GM18520 (cell line): ENCODE measurements at regions not wholly inside any gene's neighbourhood (a gene's known extent, or its start where the extent isn't known, plus 50 kb on each side); places are given as distances from the start of the nearest gene placed in this dataset.
"Not testable (repeated sequence)": the region's sequence is repeated elsewhere in the genome, so short reads cannot be mapped to it uniquely, and the experiment has no call there.

Experiments
- ATAC-seq: cut with Tn5 transposase; IDR thresholded peaks from one replicate; pipeline ENCODE4 v1.9.1; 2021; ENCODE audit not compliant: unreplicated experiment

DNA sequence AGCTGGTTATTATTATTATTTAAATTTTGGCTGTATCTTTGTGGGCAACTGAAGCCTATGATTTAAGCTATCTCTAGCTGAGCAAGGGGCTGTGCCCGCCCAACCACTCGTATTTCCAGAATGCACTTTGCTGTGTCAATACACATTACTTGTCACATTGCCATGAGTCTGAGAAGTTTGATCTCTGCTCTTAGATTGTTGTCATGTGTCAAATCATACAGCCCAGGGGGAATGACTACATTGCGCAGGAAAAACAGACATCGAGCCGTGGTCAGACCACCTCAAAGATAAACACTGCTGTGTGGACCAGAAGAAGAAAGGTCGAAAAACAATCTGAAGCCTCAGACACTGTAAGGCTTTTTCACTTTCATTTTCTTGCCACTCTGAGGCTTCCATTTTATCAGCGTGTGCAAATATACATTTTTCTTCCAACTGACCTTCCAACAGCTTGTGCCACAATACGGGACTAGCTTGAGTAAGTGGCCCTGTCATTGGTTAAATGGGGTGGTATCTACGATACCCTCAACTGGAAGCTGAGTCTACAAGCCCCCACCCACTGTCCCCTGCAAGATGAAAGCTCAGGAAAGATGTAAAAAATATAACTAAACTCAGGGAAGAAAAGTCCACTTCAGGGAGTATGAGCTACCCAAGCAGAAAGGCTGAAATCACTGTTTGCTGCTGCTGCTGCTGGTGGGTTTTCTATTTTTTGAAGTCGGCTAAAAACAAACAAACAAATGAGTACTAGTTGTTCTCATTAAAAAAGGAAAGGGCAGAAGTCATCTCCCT is 603.0 kb downstream of the BNC2 start:
- no peak for ATAC-seq

DNA sequence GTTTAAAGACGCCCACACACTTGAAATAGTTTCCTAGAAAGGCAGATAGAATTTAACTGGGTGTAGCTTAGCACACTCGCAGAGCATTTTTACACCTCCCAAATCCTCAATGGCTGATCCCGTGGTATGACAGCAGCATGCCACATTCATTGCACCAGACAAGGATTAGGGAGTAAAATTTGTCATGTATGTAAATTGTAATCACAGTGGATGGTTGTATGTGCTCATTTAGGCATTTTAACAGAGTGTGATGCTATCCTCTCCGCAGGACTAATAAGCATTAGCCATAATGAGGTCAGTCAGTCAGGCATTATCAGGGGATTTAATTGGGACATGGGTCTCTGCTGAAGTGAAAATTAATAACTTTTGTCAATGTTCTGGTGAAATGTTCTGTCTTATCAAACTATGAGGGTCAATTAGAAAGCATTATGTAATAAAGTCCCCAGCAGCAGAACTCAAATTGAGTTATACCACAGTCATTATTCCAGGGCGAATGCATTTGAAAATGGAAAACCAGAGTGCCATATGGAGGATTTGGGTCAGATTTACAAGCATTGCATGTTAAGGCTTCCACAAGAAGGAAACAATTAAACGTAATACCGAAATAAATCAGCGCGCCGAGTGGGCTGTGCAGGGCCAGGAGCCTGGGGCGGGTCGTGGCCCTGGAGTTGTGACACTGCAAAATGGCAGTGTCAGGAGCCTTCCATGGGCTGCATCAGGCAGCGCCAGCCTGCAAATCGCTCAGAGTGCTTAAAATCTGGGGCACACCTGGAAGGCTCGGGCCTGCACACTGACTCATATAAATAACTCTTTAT is 602.2 kb downstream of the BNC2 start:
- ATAC-seq, result no peak

DNA sequence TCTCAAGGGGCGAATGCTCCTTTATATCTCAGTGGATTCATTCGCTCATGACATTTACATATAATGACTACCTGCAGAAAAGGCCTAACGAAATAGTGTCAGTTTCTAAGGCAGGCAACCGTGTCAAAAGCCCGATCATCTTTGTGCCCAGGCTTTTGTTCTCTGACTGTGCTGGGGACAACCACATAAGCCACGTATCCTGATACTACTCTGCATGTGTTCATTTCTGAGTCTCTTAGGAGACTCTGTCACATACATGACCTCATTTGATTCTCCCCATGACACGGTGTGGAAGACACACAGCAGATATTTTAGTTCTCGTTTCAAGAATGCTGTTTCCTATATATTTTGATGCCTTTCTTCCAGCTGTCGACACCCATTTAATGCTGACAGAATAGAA is 598.5 kb downstream of the BNC2 start:
- no peak for ATAC-seq

DNA sequence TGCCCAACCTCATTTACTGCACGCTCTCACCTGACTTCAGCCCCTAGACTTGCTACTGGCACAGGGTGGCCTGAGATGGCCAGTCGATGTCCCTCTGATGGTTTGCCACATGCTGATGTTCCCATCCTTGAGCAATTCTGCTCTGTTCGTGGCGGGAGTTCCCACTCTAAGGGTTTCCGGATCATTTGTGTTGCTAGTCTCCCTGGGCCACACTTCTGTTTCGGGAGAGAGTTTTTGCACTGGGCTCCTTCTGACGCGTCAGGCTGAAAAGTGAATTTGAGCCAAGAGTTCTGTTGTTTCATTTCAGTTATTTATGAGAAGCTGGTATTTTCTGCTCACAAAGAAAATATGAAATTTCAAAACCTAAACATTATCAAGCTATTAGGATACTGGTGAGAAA is 597.7 kb downstream of the BNC2 start:
- no peak for ATAC-seq

DNA sequence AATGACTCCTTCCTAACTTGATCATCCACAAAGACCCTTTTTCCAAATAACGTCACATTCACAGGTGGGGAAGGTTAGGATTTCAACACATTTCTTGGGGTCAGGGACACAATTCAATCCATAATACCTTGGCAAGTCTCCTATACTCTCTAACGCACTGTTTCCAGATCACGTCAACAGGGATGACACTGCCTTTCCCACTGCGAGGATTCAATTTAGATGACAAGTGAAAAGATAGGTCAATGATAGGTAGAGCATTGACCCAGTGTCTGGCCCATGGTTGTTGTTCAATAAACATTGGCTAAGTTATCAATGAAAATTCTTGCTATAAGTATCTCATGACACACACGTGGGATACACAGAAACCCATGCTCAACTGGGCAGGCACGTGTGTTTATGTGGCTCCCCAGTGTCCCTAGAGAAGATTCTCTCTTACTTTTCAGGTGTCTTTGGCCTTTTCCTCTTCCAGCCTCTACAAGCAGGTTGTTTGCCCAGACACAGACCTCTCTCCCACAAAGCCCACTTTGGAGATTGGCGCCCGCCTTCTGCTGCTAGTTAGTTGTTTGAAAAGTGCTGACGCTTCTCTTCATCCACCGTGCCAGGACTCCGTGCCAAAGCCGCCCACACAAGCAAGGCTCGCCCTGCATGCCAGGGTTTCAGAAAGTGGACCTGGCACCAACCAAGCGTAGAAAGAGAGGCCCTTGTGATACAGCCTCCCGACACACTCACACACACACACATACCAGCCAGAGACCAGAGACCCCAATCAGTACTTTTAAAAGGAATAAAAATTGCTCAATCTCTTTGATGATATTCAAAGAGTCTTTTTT is 594.5 kb downstream of the BNC2 start:
- ATAC-seq, result no peak

DNA sequence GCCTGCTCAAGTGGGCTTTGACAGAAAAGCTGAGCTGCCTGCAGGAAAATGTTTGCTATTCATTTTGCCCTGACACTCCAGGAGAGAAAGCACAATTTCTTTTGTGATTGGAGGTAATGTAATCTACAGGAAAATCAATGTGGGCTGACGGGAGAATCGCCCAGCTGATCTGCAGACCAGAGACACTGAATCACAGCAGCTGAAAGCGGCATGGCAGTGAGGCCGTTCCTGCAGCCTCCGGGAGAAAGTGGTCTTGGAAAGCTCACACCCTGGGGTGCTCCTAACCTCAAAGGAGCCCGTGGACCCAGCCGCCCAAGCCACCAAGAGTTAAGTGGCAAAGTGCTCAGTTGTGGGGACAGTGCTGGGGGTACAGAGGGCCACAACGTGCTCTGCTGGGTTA is 593.6 kb downstream of the BNC2 start:
- ATAC-seq, result no peak

DNA sequence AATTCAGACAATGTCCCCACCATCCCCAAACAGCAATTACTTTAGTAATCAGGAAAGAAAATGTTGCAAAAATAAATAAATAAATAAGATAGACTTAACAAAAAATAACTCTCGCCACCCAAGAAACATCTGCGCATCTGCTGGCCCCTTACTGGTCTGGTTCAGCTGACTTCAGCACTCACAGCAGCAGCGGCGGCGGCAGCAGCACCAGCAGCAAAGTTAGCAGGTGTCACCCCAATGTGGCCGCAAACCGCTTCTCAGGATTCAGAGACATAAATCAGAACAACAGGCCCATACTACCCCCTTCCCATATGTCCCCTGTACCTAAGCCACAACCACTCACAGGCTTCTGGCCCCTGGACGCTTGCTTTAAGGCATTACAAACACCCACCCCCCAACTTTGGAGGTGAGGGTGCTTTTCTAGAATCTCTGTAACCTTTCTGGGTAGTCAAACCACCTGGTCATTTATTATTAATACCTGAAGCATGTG is 593.0 kb downstream of the BNC2 start:
- ATAC-seq, result no peak

DNA sequence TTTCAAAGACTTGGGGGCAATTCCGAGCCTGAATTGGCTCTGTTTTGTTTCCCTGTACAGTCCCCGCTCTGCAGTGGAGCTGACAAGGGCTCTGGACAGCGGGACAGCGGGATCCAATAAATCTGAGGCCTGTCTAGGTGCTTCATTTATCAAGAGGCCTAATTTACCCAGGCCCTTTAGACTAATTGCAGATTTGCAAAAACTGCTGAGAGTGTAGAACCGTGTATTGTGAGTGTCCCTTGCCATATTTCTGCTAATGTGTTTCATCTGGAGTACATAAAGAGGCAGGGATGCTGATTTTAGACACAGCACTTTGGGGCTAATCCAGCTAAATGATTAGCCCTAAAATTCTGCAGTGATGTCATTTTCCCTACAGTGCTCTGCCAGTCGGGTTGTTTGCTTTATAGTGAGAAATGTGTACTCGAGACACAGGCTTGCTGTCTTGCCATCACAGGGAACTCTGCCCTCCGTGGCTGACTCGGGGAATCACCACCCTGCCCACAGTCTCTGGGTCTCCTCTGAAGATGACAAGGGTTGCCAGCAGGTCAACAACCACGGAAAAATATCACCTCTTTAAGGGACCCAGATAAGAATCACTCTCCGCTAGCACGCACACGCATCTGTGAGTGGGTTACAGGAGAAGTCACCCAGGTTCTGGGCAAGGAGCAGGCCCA is 592.0 kb downstream of the BNC2 start:
- ATAC-seq, result no peak

DNA sequence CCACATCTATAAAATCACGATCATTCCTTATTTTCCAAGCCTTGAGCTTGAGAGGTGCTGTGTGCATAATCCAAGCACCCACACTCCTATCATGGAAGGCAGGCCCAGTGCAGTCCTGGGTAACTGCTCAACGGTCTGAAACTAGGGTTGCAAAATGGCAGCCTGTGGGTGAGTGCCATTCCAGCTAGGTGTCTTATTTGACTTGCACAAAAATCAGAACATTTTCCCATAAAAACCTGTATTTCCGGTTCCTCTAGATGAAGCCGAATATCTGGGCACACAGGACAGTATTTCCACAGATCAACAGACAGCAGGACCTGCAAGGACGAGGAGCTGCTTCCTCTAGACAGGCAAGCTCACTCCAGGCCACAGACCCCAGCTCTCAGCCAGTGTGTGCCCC is 588.8 kb downstream of the BNC2 start:
- no peak for ATAC-seq

DNA sequence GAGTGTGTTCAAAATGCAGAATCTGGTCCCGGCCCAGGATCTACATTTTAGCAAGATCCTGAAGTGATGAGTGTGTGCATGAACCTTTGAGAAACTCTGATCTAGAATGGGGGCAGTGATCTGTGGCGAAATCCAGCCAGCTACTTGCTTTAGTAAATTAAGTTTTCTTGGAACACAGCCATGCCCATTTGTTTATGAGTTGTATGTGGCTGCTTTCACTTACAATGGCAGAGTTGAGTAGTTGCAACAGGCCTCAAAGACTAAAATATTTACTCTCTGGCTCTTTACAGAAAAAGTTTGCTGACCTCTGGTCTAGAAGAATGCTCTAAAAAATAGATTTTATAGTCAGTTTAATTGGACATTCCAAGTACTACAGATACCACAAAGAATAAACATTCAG is 588.3 kb downstream of the BNC2 start:
- no peak for ATAC-seq

DNA sequence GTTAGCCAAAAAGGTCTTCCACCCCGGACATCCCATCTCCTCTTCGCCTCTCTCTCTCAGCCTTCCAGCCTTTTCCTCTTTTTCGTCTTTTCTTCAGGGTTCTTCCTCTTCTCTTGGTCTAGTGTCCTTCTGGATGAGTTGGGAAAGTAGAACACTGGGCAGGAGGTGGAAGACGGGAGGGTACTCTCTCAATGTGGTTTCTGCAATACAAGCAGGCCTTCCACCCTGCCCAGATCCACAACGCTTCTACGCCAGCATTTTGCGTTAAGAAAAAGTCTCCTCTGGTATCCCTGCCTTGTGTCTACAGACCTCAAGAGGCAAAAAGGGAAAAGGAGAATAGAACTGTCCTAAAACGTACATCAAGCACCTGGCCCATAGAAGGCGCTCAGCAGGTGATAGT is 587.8 kb downstream of the BNC2 start:
- ATAC-seq, result no peak

DNA sequence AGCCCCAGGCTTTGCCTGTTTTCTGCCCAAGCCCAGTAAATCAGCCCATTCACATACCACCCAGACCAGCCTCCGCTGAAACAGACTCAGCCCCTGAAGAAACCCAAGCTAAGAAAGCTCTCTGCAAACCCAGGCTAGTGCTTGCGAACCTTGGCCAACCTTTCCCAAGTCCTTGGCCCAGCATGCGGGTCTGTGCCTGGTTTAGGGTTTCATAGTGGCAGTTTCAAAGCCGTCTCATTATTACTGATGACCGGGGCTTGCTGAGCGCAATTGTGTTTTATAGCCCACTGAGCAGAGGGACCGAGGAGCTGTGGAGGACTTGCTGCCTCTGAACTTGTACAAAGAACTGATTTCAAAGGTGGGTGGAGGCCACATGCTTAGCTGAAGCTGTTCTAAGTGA is 584.3 kb downstream of the BNC2 start:
- no peak for ATAC-seq

DNA sequence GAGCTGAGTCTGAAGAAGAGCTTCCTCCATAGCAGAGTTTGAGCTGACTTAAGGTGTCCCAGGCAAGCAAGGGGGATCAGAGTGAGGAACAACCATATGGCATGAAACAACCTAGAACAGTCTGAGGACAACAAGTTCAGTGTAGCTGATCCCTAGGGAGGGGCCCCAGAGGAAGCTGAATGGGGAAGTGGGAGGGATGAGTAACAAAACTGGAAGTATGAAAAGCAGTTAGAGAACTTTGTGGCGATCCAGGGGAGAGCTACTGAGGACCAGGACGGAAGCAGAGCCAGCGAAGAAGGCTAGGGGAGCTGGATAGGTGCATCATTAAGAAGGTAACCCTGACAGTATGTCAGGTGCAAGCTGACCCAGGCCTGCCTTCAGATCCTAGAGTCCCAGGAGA is 580.8 kb downstream of the BNC2 start:
- no peak for ATAC-seq

DNA sequence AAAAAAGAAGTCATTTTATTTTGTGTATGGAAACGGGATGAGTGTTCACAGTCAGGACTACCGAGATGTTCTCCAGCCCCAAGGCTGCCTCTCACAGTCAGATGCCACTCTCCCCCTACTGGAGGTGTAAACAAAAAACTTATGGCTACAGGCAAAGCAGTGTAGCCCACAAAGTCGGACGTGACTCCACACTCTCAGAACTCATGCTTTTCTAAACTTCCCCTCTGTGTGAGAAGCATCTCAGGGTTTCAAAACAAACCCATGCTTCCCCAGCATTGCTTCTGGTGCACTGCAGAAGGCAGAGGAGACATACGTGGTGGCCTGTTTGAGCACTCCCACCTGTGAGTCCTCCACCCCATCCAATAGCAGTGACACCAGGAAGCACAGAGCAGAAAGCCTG is 580.3 kb downstream of the BNC2 start:
- ATAC-seq, result no peak

DNA sequence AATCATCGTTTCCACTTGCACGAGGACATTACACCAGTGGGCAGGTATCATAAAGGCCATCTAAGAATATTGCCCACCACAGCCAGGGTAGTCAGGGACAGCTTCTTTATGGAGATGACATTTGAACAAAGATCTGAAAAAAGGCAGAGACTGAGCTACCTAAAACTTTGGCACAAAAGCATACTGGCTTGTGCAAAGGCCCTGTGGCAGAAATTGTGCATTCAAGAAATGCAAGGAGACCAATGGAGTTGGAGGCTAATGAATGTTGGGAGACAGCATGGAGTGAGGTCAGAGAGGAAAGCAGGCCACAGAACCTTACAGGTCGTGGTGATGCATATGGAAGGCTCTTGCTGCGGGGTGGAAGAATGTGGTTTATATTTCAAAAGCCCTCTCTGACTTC is 578.5 kb downstream of the BNC2 start:
- ATAC-seq, result no peak

DNA sequence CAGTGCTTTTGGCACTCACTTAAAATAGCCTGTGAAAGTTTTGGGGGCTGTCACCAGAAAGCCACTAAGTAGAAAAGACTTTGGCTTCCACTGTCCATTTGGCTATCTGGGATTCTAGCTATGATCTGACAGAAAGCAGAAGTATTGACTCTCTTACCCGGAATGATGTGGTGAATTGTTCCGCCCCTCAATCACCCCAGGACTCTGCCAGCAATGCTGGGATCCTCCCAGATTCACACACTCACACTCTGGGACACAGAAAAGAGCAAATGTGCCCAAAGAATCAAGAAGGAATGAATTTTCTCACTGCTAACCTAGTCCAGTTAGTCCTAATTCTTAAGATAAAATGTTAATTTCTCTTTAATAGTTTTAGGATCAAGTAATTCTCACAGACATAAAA is 576.9 kb downstream of the BNC2 start:
- no peak for ATAC-seq

DNA sequence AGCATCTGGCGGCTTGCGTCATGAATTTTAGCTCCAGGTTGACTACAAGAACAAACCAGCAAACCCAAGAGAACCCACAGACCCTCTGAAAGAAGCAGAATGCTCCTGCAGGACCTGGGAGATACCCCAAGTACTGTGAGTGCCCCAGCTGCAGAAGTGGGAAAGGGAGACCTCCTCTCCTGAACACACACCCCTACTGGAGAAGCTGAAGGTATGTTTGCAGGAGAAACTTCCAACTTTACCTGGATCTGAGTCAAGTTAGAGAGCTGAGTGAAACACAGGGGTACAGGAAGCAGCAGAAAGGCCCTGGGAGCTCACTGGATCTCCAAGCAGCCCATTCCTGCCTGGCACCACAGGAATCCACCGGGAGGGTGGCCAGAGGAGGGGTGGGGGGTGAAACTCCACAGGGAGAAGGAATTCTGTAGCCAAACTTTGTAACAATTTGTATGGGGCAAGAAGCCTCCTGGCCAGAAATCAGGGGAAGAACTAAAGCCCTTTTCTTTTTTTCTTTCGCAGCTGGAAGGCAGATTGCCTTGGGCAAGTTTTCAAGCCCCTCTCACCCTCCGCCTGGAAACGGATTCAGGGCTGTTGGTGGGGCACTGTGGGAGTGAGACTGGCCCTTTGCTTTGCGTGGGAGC is 576.2 kb downstream of the BNC2 start:
- no peak for ATAC-seq

DNA sequence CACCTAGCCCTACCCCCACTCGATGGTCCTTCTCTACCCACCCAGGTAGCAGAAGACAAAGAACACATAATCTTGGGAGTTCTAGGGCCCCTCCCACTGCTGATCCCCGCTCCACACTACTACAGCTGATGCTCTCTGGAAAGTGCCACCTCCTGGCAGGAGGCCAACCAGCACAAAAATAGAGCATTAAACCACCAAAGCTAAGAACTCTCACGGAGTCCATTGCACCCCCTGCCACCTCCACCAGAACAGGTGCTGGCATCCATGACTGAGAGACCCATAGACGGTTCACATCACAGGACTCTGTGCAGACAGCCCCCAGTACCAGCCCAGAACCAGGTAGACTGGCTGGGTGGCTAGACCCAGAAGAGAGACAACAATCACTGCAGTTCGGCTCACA is 575.5 kb downstream of the BNC2 start:
- ATAC-seq, result not testable (repeated sequence)

DNA sequence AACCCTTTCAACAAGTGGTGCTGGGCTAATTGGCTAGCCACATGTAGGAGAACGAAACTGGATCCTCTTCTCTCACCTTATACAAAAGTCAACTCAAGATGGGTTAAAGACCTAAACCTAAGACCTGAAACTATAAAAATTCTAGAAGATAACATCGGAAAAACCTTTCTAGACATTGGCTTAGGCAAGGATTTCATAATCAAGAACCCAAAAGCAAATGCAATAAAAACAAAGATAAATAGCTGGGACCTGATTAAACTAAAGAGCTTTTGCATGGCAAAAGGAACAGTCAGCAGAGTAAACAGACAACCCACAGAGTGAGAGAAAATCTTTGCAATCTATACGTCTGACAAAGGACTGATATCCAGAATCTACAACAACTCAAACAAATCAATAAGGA is 571.1 kb downstream of the BNC2 start:
- not testable (repeated sequence) for ATAC-seq

DNA sequence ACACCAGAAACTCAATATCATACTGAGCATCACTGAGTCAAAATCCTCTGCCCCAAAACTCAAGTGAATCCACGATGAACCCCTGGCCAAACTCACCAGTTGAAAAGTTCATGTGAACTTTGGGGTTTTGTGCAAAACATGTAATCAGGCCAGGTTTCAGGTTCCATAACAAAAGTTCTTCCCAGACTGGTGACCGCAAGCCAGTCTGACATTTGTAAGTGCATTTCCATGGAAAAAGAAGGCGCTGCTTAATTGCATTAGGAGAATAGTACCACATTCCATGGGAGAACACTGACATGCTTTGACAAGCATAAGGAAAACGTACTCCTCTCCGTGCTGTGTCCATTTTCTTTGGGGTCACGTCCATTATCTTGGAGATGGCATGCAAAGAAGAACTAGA is 567.0 kb downstream of the BNC2 start:
- ATAC-seq, result no peak
